ENCODE measurements at regions not wholly inside any gene's neighbourhood (a gene's known extent, or its start where the extent isn't known, plus 50 kb on each side); places are given as distances from the start of the nearest gene placed in this dataset.
"Not testable (repeated sequence)": the region's sequence is repeated elsewhere in the genome, so short reads cannot be mapped to it uniquely, and the experiment has no call there.

- H3K9me3 ChIP-seq, DNase-seq: not testable (repeated sequence)
Observed at GRCh38 chr22:10773341-10773740, 4754.7 kb upstream of the OR11H1 start.

GRCh38 chr22:10775601-10776357 lies 4752.2 kb upstream of the OR11H1 start:
- DNase-seq, H3K4me3 ChIP-seq, H3K9me3 ChIP-seq, H3K36me3 ChIP-seq, H3K27me3 ChIP-seq: not testable (repeated sequence)

More at GRCh38 chr22:10773341-10773740, 4754.7 kb upstream of the OR11H1 start:
- not testable (repeated sequence) for H3K27me3 ChIP-seq, H3K4me3 ChIP-seq, H3K36me3 ChIP-seq

GRCh38 chr22:10776358-10776729 lies 4751.6 kb upstream of the OR11H1 start:
- H3K27me3 ChIP-seq, H3K4me3 ChIP-seq, DNase-seq, H3K9me3 ChIP-seq, H3K36me3 ChIP-seq: not testable (repeated sequence)

- not testable (repeated sequence) for H3K36me3 ChIP-seq, H3K9me3 ChIP-seq, H3K27me3 ChIP-seq, H3K4me3 ChIP-seq, DNase-seq
Observed at GRCh38 chr22:10777733-10778132, 4750.3 kb upstream of the OR11H1 start.

- H3K9me3 ChIP-seq, result no peaks in the 10 kb centered on the region
- no peak for DNase-seq
- H3K4me3 ChIP-seq, result no peak overlapping the region
- H3K27me3 ChIP-seq, result no peaks in the 10 kb centered on the region
- no peaks in the 10 kb centered on the region for H3K36me3 ChIP-seq
Observed at GRCh38 chr22:10778296-10778814, 4749.6 kb upstream of the OR11H1 start.

- H3K36me3 ChIP-seq, H3K4me3 ChIP-seq, DNase-seq, H3K9me3 ChIP-seq, H3K27me3 ChIP-seq: not testable (repeated sequence)
Observed at GRCh38 chr22:10779200-10779599, 4748.8 kb upstream of the OR11H1 start.

GRCh38 chr22:10780281-10780680 lies 4747.7 kb upstream of the OR11H1 start:
- no peaks in the 10 kb centered on the region for H3K9me3 ChIP-seq
- H3K36me3 ChIP-seq, result no peaks in the 10 kb centered on the region
- no peak overlapping the region for H3K4me3 ChIP-seq
- DNase-seq, result no peak
- no peaks in the 10 kb centered on the region for H3K27me3 ChIP-seq

- DNase-seq, result no peak
- Histone ChIP-seq H3K4me3 (no peak overlapping the region), H3K27me3 (no peaks in the 10 kb centered on the region), H3K36me3 (no peaks in the 10 kb centered on the region), H3K9me3 (no peaks in the 10 kb centered on the region)
Observed at GRCh38 chr22:10781571-10782403, 4746.2 kb upstream of the OR11H1 start.
